ENCODE measurements at regions not wholly inside any gene's neighbourhood (a gene's known extent, or its start where the extent isn't known, plus 50 kb on each side); places are given as distances from the start of the nearest gene placed in this dataset. TPM values are rescaled to one million over a fixed set of nuclear protein-coding genes. Genes with fewer than 3 reads are reported as not detected.
"Not testable (repeated sequence)": the region's sequence is repeated elsewhere in the genome, so short reads cannot be mapped to it uniquely, and the experiment has no call there.

DNA sequence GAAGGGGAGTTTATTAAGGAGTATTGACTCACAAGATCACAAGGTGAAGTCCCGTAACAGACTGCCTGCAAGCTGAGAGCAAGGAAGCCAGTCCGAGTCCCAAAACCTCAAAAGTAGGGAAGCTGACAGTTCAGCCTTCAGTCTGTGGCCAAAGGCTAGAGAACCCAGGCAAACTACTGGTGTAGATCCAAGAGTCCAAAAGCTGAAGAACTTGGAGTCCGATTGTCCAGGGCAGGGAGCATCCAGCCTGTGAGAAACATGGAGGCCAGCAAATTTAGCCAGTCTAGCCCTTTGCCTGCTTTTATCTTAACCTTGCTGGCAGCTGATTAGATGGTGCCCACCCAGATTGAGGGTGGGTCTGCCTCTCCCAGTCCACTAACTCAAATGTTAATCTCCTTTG, 621.9 kb upstream of the ITGA1 start:
- DNase-seq: not testable (repeated sequence)

DNA sequence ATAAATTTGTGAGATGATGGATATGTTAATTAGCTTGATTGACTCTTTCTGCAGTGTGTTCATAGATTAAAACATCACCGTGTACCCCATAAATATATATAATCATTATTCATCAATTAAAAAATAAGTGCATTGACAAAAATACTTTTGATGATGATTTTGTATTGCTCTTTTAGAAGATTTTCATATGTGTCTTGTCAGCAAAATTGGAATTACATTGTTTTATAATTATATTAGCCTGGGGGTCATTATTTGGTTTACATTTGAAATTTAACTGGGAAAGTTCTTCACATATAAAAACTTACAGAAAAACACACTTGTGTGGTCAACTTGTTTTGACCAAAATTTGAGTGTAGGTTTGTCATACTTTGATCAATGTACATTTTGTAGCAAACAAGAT, 614.6 kb upstream of the ITGA1 start:
- DNase-seq: no peak

DNA sequence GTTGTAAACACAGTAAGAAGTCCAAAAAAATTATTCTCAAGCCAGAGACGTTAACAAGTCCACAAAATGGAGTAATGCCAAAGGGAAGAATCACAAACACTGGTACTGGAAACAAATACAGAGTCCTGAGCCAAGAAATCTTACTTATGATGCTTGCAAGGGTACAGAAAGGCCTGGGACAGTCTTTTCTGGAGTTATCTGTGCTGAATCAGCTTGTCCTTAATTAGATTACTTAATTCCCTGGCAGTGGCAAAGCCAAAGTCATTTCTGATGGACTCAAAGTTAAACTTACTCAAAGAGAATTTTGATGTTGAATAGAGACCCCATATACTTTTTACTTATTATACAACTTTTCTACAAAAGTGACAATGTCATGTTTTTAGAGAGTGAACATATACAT, 610.5 kb upstream of the ITGA1 start:
- DNase-seq: no peak

DNA sequence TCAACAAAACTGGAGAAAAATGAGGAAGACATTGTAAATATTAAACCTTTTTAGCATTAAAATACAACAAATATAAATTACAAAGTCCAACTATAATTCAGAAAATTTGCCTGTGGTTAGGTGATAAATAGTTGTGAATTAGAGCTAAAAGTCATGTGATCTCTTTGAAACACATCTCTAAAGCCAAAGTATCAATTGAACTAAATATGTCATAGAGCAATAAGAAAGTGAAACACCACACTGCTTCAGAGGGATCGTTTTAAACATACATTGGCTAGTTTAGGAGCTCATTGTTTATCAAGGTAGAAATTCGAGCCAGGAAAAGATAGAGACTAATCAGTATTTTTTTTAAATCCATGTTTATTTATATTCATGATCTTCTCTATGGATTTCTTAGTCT, 606.3 kb upstream of the ITGA1 start:
- no peak for DNase-seq

DNA sequence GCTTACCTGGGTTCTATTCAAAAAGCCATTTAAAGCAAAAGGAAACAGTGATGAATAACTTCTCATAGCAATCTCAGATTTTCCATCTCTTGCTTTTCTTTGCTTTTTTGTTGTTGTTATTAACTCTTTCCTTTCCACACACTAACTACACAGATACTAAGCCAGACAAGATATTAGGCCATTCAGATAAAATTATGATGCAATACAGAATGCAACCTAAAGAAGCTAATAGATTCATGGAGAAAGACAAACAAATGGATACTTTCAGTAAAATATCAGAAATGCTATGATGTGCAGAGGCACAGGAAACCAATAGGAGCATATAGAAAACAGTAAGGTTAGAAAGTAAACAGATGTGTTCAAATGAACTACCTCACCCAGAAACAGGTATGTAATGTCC, 597.0 kb upstream of the ITGA1 start:
- no peak for DNase-seq

DNA sequence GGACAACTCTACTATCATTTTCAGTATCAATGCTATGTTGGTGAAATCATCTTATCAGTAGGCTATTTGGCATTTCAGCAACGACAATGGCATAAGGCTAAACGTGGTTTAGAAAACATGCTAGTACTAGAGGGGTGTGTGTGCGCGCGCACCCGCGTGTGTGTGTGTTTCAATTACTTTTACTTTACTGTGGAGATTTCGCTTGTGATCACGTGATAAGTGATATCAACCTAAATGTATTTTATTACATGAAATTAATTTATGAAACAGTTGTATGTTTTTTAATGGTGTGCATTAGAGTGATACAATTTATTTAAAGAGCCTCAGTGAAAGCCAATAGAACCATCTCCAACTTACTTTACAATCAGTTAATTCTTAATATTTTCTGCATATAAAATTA, 587.9 kb upstream of the ITGA1 start:
- DNase-seq: no peak

DNA sequence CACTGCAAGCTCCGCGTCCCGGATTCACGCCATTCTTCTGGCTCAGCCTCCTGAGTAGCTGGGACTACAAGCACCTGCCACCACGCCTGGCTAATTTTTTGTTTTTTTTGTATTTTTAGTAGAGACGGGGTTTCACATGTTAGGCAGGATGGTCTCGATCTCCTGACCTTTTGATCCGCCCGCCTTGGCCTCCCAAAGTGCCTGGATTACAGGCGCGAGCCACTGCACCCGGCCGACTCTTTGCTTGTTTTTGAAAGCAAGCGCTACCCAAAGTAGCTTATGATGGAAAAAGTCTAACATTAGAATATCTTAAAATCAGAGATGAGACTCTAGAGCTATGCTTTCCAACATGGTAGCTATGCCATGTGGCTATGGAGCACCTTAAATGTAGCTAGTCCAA, 585.5 kb upstream of the ITGA1 start:
- DNase-seq: no peak

DNA sequence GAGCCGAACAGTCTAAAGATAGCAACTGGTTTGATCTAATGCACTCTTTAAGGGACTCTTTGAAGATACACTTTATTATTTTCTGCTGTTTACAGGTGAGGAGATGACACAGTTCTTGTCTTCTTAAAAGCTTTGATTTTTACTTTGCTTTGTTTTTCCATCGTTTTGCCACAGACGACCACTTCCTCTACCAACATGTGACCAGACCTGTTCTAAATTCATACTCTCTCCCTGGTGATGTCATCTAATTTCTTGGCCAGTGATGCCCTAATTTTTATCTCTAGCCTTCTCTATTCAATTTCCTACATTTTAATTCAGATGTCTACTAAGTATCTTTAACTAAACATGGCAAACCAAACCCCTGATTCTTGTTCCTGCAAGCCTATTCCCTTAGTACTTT, 583.4 kb upstream of the ITGA1 start:
- no peak for DNase-seq

Small RNAs in the stretch of these regions (small RNA-seq; reads per million reads assigned to genes)
- not detected for gene RNA5SP182 (ENCODE audit: low replicate concordance)

Data from skin of body (tissue), 2 donors.